ENCODE measurements at regions not wholly inside any gene's neighbourhood (a gene's known extent, or its start where the extent isn't known, plus 50 kb on each side); places are given as distances from the start of the nearest gene placed in this dataset.
A peak's percentile ranks its signal among the peaks of the same experiment; 100 is the strongest.
"Not testable (repeated sequence)": the region's sequence is repeated elsewhere in the genome, so short reads cannot be mapped to it uniquely, and the experiment has no call there.

DNA sequence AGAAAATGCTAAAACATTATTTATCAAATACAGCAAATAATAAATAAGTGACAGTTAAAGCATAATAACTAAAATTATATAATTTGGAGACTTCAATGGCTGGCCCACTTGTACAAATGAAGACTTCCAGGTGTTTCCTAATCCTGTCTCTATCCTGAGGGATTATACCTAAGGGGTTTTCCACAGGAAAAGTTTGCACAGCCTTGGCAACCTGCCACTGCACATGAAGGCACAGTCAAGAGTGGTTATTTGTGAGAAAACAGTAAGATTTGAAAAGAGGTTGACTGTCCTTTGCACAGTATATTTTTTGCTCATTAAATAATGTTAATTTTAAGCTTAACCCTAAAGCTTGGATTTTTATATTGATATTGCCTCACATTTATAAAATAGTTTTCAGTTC, 655.9 kb downstream of the TTLL7 start:
- not testable (repeated sequence) for DNase-seq

DNA sequence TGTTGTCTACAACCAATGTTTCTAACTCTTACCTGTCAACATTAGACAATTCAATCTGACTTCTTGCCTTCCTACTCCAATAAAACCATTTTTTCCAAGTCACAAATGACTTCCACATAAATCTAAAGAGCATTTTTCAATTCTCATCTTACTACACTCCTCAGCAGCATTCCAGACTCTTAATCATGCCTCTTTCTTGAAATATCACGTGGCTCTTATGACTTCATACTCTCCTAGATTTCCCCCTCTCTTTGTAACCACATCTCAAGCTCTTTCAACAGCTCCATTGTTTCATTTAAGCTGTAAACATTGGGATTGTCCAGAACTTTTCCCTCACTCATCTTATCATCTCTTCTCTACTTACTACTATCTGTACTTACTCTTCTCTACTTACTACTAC, 666.6 kb downstream of the TTLL7 start:
- DNase-seq: not testable (repeated sequence)

DNA sequence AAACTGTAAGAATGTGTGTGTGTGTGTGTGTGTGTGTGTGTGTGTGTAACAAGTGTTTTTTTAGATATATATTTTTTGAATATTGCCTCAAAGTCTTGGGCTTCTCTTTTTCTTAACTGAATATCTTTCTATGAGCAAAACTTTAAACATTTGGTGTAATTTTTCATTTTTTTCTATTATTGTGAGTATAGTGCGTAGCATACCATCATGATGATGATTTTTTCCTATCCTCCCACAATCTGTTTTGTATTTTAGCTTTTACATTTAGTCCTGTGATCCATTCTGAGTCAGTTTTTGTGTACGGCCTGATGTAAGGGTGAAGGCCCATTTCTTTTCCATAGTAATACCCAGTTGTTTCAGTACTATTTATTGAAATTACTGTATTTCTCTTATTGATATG, 680.6 kb downstream of the TTLL7 start:
- DNase-seq: no peak

DNA sequence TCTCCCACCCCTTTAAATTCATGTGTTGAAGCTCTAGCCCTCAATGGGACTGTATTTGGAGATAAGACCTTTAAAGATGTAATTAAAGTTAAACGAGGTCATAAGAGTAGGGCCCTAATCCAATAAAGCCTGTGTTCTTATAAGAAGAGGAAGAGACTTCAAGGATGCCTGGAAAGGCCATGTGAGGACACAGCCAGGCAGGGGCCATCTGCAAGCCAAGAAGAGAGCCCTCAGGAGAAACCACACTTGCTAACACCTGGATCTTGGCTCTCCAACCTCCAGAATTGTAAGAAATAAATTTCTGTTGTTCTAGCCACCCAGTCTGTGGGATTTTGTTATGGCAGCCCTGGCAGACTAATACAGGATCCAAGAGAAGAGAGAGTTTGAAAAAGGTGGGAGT, 683.5 kb downstream of the TTLL7 start:
- not testable (repeated sequence) for DNase-seq

DNA sequence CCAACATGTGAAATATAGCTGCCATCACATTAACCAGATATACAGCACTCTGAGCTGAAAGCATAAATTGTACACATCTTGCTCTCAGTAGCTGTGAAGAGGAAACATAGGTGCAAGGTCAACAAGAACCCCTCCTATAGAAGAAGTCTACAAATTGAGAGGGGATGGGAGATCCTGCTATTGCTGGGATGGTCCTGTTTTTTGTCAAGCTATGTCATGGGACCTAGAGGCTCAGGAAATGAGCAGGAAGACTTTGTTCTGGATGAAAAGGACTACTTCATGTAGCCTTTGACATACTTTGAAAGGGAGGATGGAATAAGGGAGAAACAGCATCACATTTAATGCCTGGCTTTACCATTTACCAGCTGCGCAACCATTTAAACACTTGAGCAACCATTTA, 688.8 kb downstream of the TTLL7 start:
- DNase-seq: not testable (repeated sequence)

DNA sequence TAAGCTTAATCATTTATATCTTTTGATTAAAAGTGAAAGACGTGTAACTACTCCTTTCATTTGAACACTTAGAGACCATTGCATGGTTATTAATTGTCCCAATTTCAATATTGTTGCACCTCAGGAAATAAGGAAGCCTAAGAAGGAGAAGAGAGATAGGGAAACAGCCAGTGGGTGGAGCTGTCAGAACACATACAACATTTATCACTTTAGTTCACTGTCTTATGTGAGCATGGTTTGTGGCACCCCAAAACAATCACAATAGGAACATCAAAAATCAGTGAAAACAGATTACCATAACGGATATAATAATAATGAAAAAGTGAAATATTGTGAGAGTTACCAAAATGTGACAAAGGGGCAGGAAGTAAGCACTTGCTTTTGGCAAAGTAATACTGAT, 689.9 kb downstream of the TTLL7 start:
- DNase-seq: not testable (repeated sequence)

DNA sequence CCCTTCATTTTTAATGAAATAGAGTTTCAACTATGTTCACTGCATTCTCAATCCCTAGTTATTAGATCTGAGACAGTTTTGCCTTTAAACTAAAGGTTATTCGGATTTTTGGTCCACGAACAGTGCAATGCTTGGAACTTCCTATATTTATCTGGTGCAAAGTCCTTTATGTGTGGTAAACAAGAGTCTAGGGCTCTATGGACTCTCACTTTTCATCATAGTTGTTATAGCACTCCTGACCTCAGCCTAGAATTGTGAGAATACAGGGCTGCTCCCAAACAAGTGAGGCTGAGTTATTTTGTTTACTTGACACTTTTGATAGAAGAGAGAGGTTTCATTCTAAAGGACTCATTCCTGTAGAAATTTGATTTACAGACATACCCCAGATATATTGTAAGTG, 692.1 kb downstream of the TTLL7 start:
- not testable (repeated sequence) for DNase-seq

DNA sequence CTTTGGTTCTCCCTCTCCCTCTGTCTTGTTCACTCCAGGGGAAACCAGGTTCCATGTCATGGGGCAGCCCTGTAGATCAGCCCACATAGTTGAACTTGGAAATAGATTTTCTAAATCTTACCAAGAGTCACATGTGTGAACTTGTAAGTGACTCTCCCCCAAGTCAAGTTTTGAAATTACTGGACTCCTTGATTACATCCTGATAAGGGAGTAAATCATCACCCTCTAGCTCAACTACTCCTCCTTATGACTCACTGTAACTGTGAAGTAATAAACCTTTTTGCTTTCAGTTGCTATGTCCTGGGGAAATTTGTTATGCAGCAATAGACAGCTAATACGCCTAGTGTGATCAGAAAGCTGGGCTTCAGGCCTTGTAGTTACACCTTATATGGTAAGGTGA, 703.3 kb downstream of the TTLL7 start:
- DNase-seq: not testable (repeated sequence)

DNA sequence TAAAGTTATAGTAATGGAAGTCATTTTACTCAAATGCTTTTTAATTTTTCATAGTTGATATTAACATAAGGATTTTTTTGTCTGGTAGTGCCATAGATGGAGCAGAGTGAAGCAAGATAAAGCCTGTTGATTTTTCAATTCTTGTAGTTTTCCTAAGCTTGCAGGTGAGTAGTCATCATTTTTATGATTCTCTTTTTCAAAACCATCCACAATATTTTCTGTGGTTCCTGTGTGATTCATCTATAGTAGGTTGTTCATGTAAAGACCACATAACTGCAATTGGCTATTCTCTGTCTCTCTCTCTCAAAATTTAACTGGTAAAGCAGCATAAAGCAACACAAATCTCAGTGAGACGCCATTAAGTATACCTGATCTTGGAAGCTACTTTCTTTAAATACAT, 711.5 kb downstream of the TTLL7 start:
- not testable (repeated sequence) for DNase-seq

DNA sequence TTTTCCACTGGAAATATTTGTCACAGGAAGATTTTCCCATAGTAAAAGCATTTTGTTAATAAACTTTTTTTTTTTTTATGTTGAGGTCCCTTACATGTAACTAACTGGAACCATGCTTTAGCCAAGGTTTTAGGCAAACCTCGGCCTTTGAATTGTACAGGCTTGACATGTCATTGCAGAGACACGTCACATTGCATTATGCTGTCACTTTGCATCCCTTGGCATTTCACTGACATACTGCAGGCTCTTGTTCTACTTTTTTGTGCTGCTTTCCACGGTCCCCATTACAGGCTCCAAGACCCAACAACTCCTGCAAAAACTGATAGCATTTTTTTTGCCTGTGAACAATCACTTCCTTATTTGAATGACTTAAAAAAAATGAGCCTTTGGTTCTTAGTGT, 724.3 kb downstream of the TTLL7 start:
- DNase-seq: not testable (repeated sequence)

DNA sequence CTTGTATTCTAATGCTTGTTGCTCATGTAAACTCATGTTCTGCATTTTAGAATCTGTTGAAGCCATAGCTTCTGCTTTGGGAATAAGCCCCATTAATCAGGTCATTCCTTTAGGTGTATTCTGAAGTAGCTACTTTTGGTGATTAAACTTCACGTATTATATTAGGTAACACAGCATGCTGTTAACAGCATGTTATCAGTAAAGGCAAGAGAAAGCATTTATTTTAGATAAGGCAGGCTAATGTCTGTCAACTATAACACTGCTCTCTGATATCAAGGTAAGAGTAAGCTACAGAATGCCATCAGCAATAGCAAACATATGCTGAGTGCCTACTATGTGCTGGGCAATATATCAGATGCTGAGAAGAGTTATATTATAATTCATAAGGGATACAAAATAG, 726.4 kb downstream of the TTLL7 start:
- DNase-seq: not testable (repeated sequence)

DNA sequence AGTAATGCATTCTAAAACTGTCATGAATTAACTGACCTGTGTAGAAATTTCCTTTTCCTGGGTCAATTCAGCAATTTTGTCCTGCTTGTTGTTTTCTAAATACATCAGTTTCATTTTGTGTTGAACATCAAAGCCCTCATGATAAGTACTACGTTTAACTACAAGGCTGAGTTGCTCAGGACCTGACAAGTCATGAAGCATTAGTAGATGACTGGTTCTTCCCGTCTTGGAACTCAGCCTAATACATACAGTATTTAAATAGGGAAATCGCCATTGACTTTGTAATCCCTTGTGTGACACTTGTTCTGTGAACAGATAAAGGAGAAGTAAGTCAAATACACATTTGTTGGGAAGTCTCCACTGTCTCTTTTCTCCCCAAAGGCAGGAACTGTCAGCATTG, 727.1 kb downstream of the TTLL7 start:
- DNase-seq: not testable (repeated sequence)

DNA sequence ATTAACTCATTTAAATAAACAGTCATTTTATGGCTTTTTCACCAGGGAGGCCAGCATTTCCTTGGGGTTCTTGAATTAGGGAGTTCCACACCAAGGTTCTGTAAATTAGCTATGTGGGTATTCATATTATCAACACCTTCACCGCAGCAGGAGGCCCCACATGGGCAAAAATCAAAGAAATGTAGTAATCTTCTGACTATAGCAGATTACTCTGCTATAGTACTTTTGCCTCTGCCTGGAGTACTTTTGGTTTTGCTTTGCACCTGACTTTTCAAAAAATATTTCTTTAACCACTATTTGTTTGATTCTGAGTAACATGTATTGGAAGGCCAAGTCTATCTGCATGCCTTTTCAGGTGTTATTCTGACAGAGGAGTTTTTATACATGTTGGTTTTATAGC, 728.1 kb downstream of the TTLL7 start:
- not testable (repeated sequence) for DNase-seq

DNA sequence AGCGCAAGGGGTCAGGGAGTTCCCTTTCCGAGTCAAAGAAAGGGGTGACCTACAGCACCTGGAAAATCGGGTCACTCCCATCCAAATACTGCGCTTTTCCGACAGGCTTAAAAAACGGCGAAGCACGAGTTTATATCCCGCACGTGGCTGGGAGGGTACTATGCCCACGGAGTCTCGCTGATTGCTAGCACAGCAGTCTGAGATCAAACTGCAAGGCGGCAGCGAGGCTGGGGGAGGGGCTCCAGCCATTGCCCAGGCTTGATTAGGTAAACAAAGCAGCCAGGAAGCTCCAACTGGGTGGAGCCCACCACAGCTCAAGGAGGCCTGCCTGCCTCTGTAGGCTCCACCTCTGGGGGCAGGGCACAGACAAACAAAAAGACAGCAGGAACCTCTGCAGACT, 735.1 kb downstream of the TTLL7 start:
- not testable (repeated sequence) for DNase-seq

DNA sequence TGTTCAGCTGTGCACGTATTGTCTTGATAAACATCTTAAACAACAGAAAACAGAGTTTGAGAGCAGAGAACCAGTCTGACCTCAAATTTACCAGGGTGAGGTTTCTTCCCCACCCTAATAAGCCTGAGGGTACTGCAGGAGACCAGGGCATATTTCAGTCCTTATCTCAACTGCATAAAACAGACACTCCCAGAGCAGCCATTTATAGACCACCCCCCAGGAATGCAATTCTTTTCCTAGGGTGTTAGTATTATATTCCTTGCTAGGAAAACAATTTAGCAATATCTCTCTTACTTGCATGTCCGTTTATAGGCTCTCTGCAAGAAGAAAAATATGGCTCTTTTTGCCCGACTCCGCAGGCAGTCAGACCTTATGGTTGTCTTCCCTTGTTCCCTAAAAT, 747.2 kb downstream of the TTLL7 start:
- DNase-seq: not testable (repeated sequence)

DNA sequence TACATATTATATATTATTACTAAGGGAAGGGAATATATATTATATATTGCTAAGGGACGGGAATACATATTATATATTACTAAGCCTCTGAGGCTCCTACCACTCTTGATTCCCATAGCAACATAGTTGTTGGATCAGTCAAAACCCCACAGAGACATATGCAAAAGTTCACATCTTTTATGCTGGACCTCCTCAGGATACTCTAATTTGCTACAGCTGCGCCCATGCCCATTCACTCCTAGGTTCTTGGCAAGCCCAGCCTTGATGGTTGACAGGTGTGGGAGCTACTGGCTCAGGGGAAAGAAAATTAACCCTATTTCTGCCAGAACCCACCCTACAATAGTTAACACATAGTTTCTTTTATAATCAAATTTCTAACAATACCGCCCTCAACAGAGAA, 752.2 kb downstream of the TTLL7 start:
- DNase-seq: peak; percentile 85

DNA sequence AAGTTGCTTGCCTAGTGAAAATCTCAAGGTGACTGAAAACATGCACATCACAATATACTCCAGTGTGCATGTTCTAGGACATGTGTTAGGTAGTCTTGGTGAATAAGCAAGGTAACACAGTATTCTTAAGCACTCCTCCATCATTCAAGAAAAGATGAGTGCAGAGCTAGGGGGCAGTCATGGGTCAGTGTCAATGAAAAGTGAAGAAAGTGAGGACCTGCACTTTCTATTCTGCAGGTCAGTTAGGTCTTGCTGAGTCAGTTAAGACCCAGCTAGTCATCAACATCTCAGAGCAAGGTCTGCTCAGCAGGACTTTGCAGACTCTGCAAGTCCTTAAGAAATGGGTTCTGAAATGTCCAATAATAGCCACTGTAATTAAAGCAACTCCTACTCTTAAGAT, 754.1 kb downstream of the TTLL7 start:
- not testable (repeated sequence) for DNase-seq

DNA sequence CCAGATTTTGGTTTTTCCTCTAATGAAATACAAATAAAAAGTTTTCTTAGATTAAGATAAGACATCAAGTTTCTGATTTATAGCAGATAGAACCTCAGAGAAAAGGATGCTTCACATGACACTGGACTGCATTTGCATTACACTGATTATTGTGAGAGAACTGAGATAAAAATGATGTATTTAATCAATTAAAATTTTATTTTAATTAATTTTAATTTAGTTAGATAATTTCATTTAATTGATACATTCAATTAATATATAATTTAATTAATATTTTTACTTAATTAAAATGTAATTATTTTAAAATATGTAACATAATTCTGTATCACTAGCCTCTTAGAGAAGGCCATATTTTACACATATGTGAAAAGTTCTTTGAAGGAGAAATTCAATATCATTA, 759.4 kb downstream of the TTLL7 start:
- DNase-seq: not testable (repeated sequence)

DNA sequence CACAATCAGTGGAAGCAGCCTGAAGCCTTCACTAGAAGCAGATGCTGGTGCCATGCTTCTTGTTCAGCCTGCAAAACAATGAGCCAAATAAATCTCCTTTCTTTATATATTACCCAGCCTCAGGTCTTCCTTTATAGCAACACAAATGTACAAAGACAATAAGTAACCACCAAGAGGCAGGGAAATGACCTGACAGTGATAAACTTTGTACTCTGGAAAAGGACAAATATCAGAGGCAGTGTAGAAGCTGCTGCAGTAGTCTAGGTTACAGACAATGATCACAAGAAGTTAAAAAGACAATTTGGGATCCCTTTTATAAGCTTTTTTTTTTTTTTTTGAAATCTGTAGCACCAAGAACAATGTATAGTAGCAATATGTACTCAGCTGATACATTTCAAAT, 760.3 kb downstream of the TTLL7 start:
- DNase-seq: not testable (repeated sequence)

DNA sequence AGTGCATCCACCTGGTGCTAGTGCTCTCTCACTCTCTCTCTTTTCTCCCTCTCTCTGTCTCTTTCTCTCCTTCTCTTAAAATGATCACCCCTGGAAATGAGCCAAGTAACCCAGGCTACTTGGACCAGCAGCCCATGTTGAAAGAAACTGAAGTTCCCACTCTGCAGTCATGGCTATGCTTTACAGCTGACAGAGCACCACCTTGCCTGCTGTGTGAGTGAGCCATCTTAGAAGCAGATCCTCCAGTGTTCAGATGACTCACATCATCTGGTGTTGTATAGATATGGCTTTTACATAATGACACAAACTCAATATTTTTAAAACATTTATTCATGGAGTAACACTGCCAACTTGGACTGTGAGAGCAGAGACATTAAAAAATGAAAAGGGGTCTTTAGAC, 779.1 kb downstream of the TTLL7 start:
- not testable (repeated sequence) for DNase-seq

DNA sequence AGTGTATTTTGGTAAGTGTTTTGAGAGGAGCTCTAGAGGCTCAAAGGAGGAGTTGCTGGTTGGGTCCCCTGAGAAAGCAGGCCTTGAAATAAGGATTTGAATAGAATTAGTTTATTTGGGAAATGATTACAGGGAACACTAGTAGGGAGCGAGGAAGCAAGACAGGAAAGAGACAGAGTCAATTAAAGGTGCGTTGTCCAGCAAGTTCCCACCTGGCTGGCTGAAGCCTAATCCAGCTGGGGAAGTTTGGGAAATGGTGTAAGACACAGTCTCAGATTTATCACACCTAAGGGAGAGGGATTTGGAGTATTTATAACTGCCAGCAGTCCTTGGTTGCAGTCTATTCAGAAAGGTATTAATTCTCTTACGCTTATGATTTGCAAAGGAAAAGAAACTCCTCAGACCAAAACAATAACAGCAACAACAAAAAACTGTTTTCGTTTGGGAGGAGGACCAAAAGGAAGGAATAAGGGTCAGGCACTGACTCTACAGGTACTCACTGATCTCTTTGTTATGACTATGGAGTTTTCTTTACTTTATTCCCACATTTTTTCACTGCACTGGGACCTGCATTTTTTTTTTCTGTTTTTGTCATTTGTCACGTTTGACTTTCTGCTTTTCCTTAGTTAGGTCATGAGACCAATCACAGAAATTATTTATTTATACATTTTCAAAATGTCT, 780.8 kb downstream of the TTLL7 start:
- not testable (repeated sequence) for DNase-seq

DNA sequence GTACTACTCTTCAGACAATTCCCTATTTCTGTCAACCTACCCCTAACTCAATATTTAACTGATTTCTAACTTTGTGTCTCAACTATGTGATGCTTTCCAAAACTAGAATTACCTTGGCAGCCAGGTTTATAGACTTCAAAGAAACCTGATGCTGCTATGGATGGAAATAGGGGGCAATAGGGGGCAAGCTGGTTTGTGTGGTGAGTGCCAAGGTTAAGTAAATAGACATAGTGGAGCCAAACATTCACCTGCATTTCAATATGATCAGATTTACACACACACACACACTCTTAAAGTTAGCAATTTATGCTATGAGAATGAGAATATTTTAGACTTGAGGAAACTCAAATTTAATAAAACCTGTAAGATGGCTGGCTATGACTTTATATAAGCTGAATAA, 784.6 kb downstream of the TTLL7 start:
- DNase-seq: peak; percentile 43

DNA sequence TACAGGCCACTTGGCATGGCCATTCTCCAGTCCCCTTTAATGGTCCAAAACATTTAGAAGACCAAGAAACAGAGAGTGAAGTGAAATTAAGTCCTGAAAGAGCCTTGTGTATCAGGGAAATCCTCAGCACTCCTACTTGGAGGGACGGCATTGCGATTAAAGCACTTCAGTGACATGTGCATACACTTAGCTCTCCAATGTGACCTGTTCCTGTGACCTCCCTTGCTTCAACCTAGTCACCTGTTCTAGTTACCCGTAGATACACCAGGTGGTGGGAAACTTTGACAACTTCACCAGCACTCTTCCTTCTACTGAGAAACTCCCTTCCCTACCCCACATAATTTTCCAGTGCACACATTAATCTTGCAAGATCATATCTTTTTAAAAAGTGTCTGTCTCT, 785.3 kb downstream of the TTLL7 start:
- not testable (repeated sequence) for DNase-seq

DNA sequence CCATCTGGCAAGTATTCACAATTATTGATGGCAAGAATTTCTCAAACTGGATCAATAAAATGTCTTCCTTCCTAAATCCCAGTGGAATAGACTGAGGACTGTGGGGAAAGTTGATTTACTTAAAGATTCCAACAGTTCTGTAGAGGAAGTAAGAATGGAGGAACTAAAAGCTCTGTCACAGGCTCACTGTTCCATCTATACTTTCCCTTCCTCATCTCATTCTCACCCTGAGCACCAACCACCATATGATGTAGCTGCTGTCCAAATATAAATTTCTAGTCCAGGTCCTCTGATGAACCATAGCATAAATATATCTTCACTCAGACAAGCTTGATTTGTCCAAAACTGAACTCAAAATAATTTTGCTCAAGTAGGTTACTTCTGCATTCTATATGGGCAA, 786.9 kb downstream of the TTLL7 start:
- not testable (repeated sequence) for DNase-seq

DNA sequence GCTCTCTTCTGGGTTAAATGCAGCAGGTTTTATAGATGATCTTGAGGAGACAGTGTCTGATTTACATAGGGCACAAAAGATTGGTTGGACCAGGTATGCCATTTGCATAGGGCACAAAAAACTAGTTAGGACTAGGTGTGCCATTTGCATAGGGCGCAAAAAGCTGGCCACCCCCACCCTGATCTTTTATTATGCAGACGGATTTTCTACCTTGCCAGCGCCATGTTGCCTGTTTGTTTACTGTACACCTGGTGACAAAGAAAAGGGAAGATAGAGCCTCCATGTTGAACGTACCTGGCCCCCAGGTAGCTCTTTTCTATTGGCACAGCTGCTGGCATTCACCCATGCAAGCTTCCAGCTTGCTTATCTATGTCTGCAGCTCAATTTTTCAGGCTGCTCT, 790.4 kb downstream of the TTLL7 start:
- not testable (repeated sequence) for DNase-seq
